Karpas-422 (cell line): ENCODE measurements at regions not wholly inside any gene's neighbourhood (a gene's known extent, or its start where the extent isn't known, plus 50 kb on each side); places are given as distances from the start of the nearest gene placed in this dataset.
"Not testable (repeated sequence)": the region's sequence is repeated elsewhere in the genome, so short reads cannot be mapped to it uniquely, and the experiment has no call there.

Experiments used
- DNase-seq: peaks from one replicate; pipeline ENCODE4 v3.0.0-alpha.2; 2015
- H2AFZ ChIP-seq: fragments of 200-600 bp; sonication (generic); 2 replicates; pipeline ENCODE4 v1.6.1; 2014; ENCODE audit warnings: antibody characterized with exemption, low read length, mixed read lengths
- H3K27ac ChIP-seq: fragments of 200-600 bp; sonication (generic); 2 replicates; pipeline ENCODE4 v1.5.1; 2014; ENCODE audit warnings: mild to moderate bottlenecking, low read length, moderate library complexity
- H3K27me3 ChIP-seq: fragments of 200-600 bp; sonication (generic); 2 replicates; pipeline ENCODE4 v1.6.1; 2014; ENCODE audit warnings: low read length, mixed read lengths
- H3K36me3 ChIP-seq: fragments of 200-600 bp; sonication (generic); 2 replicates; pipeline ENCODE4 v1.6.1; 2014; ENCODE audit warnings: low read length, mixed read lengths; ENCODE audit not compliant: insufficient read depth
- H3K4me1 ChIP-seq: fragments of 200-600 bp; sonication (generic); 2 replicates; pipeline ENCODE4 v1.6.1; 2014; ENCODE audit warnings: mild to moderate bottlenecking, low read length, mixed read lengths
- H3K4me2 ChIP-seq: fragments of 200-600 bp; sonication (generic); 2 replicates; pipeline ENCODE4 v1.6.1; 2014; ENCODE audit warnings: low read length, low read depth, mild to moderate bottlenecking; ENCODE audit not compliant: poor library complexity, severe bottlenecking
- H3K4me3 ChIP-seq: fragments of 200-600 bp; sonication (generic); 2 replicates; pipeline ENCODE4 v1.5.1; 2014; ENCODE audit warnings: mild to moderate bottlenecking, antibody characterized with exemption, low read length, mixed read lengths
- H3K79me2 ChIP-seq: fragments of 200-600 bp; sonication (generic); 2 replicates; pipeline ENCODE4 v1.6.1; 2014; ENCODE audit warnings: mild to moderate bottlenecking, low read length, mixed read lengths
- H3K9ac ChIP-seq: fragments of 200-600 bp; sonication (generic); 2 replicates; pipeline ENCODE4 v1.6.0; 2014; ENCODE audit warnings: low read length
- H3K9me2 ChIP-seq: fragments of 200-600 bp; sonication (generic), shearing (Covaris generic); replicated peaks from 2 replicates; pipeline ENCODE4 v1.6.0; 2014; ENCODE audit warnings: mild to moderate bottlenecking, low read length, moderate library complexity; ENCODE audit not compliant: insufficient read depth
- H3K9me3 ChIP-seq: fragments of 300-700, 200-600 bp; sonication (generic); 2 replicates; pipeline ENCODE4 v1.6.1; 2014; ENCODE audit warnings: low read length, mixed read lengths
- H4K20me1 ChIP-seq: fragments of 200-600 bp; sonication (generic); 2 replicates; pipeline ENCODE4 v1.6.1; 2014; ENCODE audit warnings: mild to moderate bottlenecking, antibody characterized with exemption, low read length, low read depth; ENCODE audit not compliant: insufficient read depth

DNA sequence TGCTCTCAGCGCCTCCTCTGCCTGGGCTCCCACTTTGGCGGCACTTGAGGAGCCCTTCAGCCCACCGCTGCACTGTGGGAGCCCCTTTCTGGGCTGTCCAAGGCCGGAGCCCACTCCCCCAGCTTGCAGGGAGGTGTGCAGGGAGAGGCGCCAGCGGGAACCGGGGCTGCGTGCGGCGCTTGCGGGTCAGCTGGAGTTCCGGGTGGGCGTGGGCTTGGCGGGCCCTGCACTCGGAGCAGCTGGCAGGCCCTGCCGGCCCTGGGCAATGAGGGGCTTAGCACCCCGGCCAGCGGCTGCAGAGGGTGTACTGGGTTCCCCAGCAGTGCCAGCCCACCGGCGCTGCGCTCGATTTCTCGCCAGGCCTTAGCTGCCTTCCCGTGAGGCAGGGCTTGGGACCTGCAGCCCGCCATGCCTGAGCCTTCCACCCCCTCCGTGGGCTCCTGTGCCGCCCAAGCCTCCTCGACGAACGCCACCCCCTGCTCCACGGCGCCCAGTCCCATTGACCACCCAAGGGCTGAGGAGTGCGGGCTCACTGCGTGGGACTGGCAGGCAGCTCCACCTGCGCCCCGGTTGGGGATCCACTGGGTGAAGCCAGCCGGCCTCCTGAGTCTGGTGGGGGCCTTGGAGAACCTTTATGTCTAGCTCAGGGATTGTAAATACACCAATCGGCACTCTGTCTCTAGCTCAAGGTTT lies 122.3 kb downstream of the FSCB start:
- not testable (repeated sequence) for H3K79me2 ChIP-seq, H2AFZ ChIP-seq, H3K36me3 ChIP-seq, H3K27me3 ChIP-seq, H3K9me2 ChIP-seq, DNase-seq, H3K9ac ChIP-seq, H3K4me2 ChIP-seq, H4K20me1 ChIP-seq, H3K27ac ChIP-seq, H3K9me3 ChIP-seq, H3K4me3 ChIP-seq, H3K4me1 ChIP-seq

DNA sequence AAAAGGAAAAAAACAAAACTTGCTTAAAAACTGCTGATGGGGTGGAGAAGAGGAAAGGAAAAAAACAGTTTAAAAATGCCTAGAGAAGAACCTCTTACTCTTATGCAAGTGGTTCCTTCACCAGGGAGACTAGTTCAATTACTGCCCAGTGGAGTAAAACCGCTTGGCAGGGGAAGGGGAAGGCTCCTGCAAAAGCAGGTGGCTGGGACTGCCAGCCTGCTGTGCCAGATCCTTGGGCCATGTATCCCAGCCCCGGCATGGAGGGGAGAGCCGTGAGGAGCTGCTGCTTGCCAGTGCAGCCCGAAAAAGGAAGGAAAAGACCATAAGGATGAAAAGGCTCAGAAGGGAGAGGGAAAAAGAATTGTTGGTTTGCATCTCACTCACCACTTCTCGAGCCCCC lies 123.0 kb downstream of the FSCB start:
- no peak overlapping the region for H3K9ac ChIP-seq
- H3K4me1 ChIP-seq = no peaks in the 10 kb centered on the region

GRCh38 chr14:44383636-44384035 lies 123.4 kb downstream of the FSCB start:
- Histone ChIP-seq H3K9ac (no peak overlapping the region), H3K27ac (no peak overlapping the region), H4K20me1 (no peaks in the 10 kb centered on the region), H3K36me3 (no peaks in the 10 kb centered on the region), H3K9me2 (no peaks in the 10 kb centered on the region), H3K27me3 (no peaks in the 10 kb centered on the region), H3K4me1 (no peaks in the 10 kb centered on the region), H3K4me3 (no peak overlapping the region), H3K4me2 (no peak overlapping the region), H2AFZ (no peak overlapping the region), H3K9me3 (no peaks in the 10 kb centered on the region), H3K79me2 (no peaks in the 10 kb centered on the region)
- no peak for DNase-seq

More for the DNA sequence above, 123.0 kb downstream of the FSCB start:
- Histone ChIP-seq H3K36me3 (no peaks in the 10 kb centered on the region), H3K4me3 (no peak overlapping the region), H3K27me3 (no peaks in the 10 kb centered on the region), H3K79me2 (no peaks in the 10 kb centered on the region), H2AFZ (no peak overlapping the region), H3K27ac (no peak overlapping the region), H3K9me3 (no peaks in the 10 kb centered on the region), H4K20me1 (no peaks in the 10 kb centered on the region), H3K4me2 (no peak overlapping the region), H3K9me2 (no peaks in the 10 kb centered on the region)
- no peak for DNase-seq

DNA sequence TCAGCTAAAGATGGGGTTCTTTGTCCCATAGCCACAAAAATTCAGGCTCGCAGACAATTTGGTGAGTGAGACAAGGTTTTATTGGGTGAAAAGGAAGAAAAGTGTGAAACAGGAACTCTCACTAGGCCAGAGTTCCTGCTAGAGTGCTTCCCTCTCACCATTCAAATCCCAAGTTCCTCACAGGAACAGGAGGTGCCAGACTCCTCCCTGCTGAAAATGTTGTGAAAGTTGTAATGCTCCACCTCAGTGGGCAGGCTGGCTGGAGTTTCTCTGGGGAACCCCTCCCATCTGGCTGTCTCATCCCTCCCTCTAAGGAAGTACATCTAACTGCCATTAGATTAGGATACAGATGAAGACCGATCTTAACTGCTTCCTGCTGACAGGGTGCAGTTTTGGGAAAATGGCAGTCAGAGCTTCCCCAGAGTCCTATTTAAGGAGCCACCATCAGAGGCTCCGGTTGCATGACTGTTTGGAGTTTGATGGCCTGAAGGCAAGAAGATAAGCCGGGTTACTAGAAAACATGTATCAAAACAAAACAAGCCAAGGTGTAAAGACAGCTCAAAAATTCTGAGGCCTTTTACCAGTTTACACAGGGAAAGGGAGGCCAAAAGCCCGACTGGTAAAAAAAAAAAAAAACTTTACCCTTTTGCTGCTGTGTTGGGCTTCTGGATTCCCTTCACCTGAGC lies 127.6 kb downstream of the FSCB start:
- H3K4me2 ChIP-seq = no peak overlapping the region
- H3K36me3 ChIP-seq = no peaks in the 10 kb centered on the region
- H3K79me2 ChIP-seq = no peaks in the 10 kb centered on the region
- H3K9me2 ChIP-seq = no peaks in the 10 kb centered on the region
- H3K4me1 ChIP-seq = no peaks in the 10 kb centered on the region
- H2AFZ ChIP-seq = no peak overlapping the region
- peaks cover 12% of the 10 kb centered on the region for H3K9me3 ChIP-seq
- H3K4me3 ChIP-seq = no peak overlapping the region
- H3K9ac ChIP-seq = no peak overlapping the region
- DNase-seq = no peak
- no peaks in the 10 kb centered on the region for H4K20me1 ChIP-seq
- no peaks in the 10 kb centered on the region for H3K27me3 ChIP-seq
- H3K27ac ChIP-seq = no peak overlapping the region

GRCh38 chr14:44374906-44375305 lies 132.2 kb downstream of the FSCB start:
- no peak overlapping the region for H3K4me2 ChIP-seq
- no peak overlapping the region for H3K9ac ChIP-seq
- H3K36me3 ChIP-seq = no peaks in the 10 kb centered on the region
- H3K9me3 ChIP-seq = peaks cover 15% of the 10 kb centered on the region
- no peak for DNase-seq
- no peak overlapping the region for H3K27ac ChIP-seq
- no peaks in the 10 kb centered on the region for H3K4me1 ChIP-seq
- H3K79me2 ChIP-seq = no peaks in the 10 kb centered on the region
- H2AFZ ChIP-seq = no peak overlapping the region
- H3K9me2 ChIP-seq = no peaks in the 10 kb centered on the region
- no peak overlapping the region for H3K4me3 ChIP-seq
- no peaks in the 10 kb centered on the region for H3K27me3 ChIP-seq
- H4K20me1 ChIP-seq = no peaks in the 10 kb centered on the region

DNA sequence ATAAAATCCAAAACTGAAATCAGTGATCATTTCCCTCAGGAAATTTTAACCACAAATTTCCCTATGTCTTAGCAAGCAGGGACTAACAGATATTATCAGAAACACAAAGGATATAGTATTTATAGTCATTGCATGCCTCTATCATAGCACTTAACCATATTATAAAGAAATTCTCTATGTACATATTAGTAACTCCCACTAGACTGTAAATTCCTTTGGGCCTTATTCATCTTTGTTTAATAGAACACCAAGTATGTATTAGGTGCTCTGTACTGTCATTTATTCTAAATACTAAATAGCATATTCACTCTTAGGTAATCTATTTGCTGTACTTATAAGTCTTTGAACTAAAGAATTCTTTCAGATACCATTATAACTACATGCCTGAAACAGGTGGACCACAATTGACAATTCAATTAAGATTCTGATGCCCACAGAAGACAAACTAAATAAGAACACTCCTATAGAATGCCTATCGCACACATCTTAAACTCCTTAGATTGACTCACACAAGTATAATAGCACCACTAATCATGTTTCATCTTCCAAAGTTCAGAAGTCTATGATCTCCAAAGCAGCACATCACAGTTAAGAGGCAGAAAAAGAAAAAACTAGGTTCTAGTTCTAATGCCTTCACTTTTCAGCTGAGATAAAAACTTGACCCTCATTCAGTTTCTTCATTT lies 134.1 kb downstream of the FSCB start:
- Histone ChIP-seq H3K36me3 (no peaks in the 10 kb centered on the region), H2AFZ (no peak overlapping the region), H4K20me1 (no peaks in the 10 kb centered on the region), H3K4me2 (no peak overlapping the region), H3K79me2 (no peaks in the 10 kb centered on the region), H3K9ac (no peak overlapping the region), H3K4me3 (no peak overlapping the region), H3K4me1 (no peaks in the 10 kb centered on the region), H3K9me3 (peaks cover 15% of the 10 kb centered on the region), H3K27ac (no peak overlapping the region), H3K9me2 (no peaks in the 10 kb centered on the region), H3K27me3 (no peaks in the 10 kb centered on the region)
- DNase-seq = no peak

DNA sequence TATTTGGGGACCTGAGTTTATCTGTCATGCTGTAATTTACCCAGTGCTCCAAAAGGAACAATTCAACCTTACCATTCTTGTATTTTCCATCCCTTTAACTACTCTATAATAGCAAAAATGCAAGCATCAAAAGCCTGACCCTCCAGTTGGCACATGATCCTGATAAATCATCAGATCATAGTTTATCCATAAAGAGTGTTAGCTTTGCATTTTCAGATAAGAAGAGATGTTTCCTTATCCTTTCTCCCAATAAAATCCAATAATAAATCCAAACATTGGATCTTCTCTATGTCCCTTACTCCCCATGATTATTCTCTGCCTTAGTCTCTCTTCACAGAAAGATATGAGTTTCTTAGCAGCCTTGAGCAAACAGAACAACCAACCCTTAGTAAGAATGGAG lies 134.9 kb downstream of the FSCB start:
- Histone ChIP-seq H3K36me3 (no peaks in the 10 kb centered on the region), H3K4me1 (no peaks in the 10 kb centered on the region), H3K79me2 (no peaks in the 10 kb centered on the region), H3K9ac (no peak overlapping the region), H3K4me3 (no peak overlapping the region), H3K4me2 (no peak overlapping the region), H4K20me1 (no peaks in the 10 kb centered on the region), H3K9me2 (no peaks in the 10 kb centered on the region), H3K27me3 (no peaks in the 10 kb centered on the region), H2AFZ (no peak overlapping the region), H3K27ac (no peak overlapping the region), H3K9me3 (peaks cover 11% of the 10 kb centered on the region)
- DNase-seq = no peak

DNA sequence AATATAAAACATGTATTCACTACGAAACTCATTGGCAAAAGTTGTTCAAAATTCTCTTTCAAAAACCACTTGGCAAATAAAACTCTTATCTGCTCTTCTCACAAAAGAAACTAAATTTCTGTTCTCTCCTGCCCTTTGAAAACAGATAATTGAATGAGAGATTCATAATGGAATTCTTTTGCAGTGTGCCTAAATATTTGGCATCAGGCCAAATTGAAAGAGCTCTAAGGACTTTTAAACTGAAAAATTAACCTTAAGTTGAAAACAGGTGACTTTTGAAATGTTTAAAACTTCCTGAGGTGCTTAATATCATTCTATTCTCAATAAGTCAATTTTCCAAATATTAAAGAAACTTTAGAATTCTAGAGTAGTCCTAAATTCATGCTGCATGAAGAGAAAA lies 136.4 kb downstream of the FSCB start:
- no peaks in the 10 kb centered on the region for H3K79me2 ChIP-seq
- no peak overlapping the region for H3K9ac ChIP-seq
- no peaks in the 10 kb centered on the region for H3K4me1 ChIP-seq
- H3K4me2 ChIP-seq = no peak overlapping the region
- no peaks in the 10 kb centered on the region for H3K36me3 ChIP-seq
- no peak overlapping the region for H2AFZ ChIP-seq
- H3K9me3 ChIP-seq = peaks cover 11% of the 10 kb centered on the region
- H3K27me3 ChIP-seq = no peaks in the 10 kb centered on the region
- H3K27ac ChIP-seq = no peak overlapping the region
- H3K4me3 ChIP-seq = no peak overlapping the region
- DNase-seq = no peak
- H3K9me2 ChIP-seq = no peaks in the 10 kb centered on the region
- no peaks in the 10 kb centered on the region for H4K20me1 ChIP-seq
